GM18505 (cell line): ENCODE measurements at regions not wholly inside any gene's neighbourhood (a gene's known extent, or its start where the extent isn't known, plus 50 kb on each side); places are given as distances from the start of the nearest gene placed in this dataset.
"Not testable (repeated sequence)": the region's sequence is repeated elsewhere in the genome, so short reads cannot be mapped to it uniquely, and the experiment has no call there.

Source experiments
- ATAC-seq: cut with Tn5 transposase; IDR thresholded peaks from one replicate; pipeline ENCODE4 v1.9.1; 2021; ENCODE audit not compliant: unreplicated experiment
- POLR2A ChIP-seq: IDR thresholded peaks from 4 replicates; pipeline ENCODE4 v1.6.1; 2011; ENCODE audit warnings: borderline replicate concordance; ENCODE audit not compliant: insufficient read depth, insufficient read length; ENCODE audit errors: extremely low read depth

- TF ChIP-seq POLR2A, result no peak
- ATAC-seq, result no peak
These were observed 129.3 kb downstream of the RBMX2 start for GRCh38 chrX:130531066-130531465.

- no peak for TF ChIP-seq POLR2A
- peak; percentile 61 for ATAC-seq
These were observed 138.0 kb downstream of the RBMX2 start for GRCh38 chrX:130539721-130540321.

GRCh38 chrX:130543603-130544325 lies 142.0 kb downstream of the RBMX2 start:
- no peak for ATAC-seq
- no peak for TF ChIP-seq POLR2A

GRCh38 chrX:130545796-130546195 lies 144.0 kb downstream of the RBMX2 start:
- TF ChIP-seq POLR2A, result no peak
- ATAC-seq, result no peak

GRCh38 chrX:130549382-130549781 lies 147.6 kb downstream of the RBMX2 start:
- not testable (repeated sequence) for ATAC-seq

- no peak for ATAC-seq
- TF ChIP-seq POLR2A, result no peak
These were observed 148.6 kb downstream of the RBMX2 start for GRCh38 chrX:130550351-130550750.

GRCh38 chrX:130552444-130553073 lies 150.8 kb downstream of the RBMX2 start:
- peak; percentile 70 for ATAC-seq
- TF ChIP-seq POLR2A, result no peak

- no peak for ATAC-seq
- TF ChIP-seq POLR2A, result no peak
These were observed 153.6 kb downstream of the RBMX2 start for GRCh38 chrX:130555341-130555740.

- no peak for ATAC-seq
These were observed 154.0 kb downstream of the RBMX2 start for GRCh38 chrX:130555757-130556156.

GRCh38 chrX:130556951-130557350 lies 155.2 kb downstream of the RBMX2 start:
- no peak for ATAC-seq
- no peak for TF ChIP-seq POLR2A

More at GRCh38 chrX:130555757-130556156, 154.0 kb downstream of the RBMX2 start:
- no peak for TF ChIP-seq POLR2A

GRCh38 chrX:130560544-130560943 lies 158.8 kb downstream of the RBMX2 start:
- ATAC-seq, result no peak
- no peak for TF ChIP-seq POLR2A

- no peak for TF ChIP-seq POLR2A
- no peak for ATAC-seq
These were observed 160.1 kb downstream of the RBMX2 start for GRCh38 chrX:130561930-130562329.

- no peak for ATAC-seq
- TF ChIP-seq POLR2A, result no peak
These were observed 161.7 kb downstream of the RBMX2 start for GRCh38 chrX:130563476-130563875.
